Activated T-helper 1 cell treated with anti-CD3 and anti-CD28 coated beads, Interleukin-12 subunit alpha, Interleukin-12 subunit beta, Interleukin-2, Interleukin-4 antibody, amounts not matched to agents 30 ng/mL and 10 ng/mL and 1 ng/mL, durations not matched to agents 14 hours and 24 hours and 36 hours (primary cell): ENCODE measurements at regions not wholly inside any gene's neighbourhood (a gene's known extent, or its start where the extent isn't known, plus 50 kb on each side); places are given as distances from the start of the nearest gene placed in this dataset.
"Not testable (repeated sequence)": the region's sequence is repeated elsewhere in the genome, so short reads cannot be mapped to it uniquely, and the experiment has no call there.

Experiments used
- DNase-seq: peaks from one replicate; pipeline ENCODE4 v3.0.0; 2021; ENCODE audit warnings: low spot score
- H3K27ac Mint-ChIP-seq: one replicate; pipeline ENCODE4 v1.8.0; 2021; ENCODE audit warnings: mild to moderate bottlenecking, mixed read lengths
- H3K27me3 Mint-ChIP-seq: one replicate; pipeline ENCODE4 v1.8.0; 2022; ENCODE audit warnings: mild to moderate bottlenecking, moderate library complexity, mixed read lengths; ENCODE audit not compliant: insufficient read depth
- H3K36me3 Mint-ChIP-seq: one replicate; pipeline ENCODE4 v1.8.0; 2021; ENCODE audit warnings: low read depth, mixed read lengths
- H3K4me1 Mint-ChIP-seq: one replicate; pipeline ENCODE4 v1.8.0; 2021; ENCODE audit warnings: low read depth, mixed read lengths
- H3K4me3 Mint-ChIP-seq: one replicate; pipeline ENCODE4 v1.8.0; 2021; ENCODE audit warnings: mild to moderate bottlenecking, moderate library complexity, mixed read lengths
- H3K9me3 Mint-ChIP-seq: one replicate; pipeline ENCODE4 v1.8.0; 2021; ENCODE audit warnings: mixed read lengths
- intact Hi-C: fragments of 100-400 bp; cut with micrococcal nuclease; formaldehyde crosslinking; loops from one replicate; pipeline ENCODE4 v1.15.1; 2024

GRCh38 chr3:99323940-99324339 lies 314.5 kb upstream of the COL8A1 start:
- H3K9me3 Mint-ChIP-seq = no peaks in the 10 kb centered on the region
- no peaks in the 10 kb centered on the region for H3K36me3 Mint-ChIP-seq
- H3K27me3 Mint-ChIP-seq = no peaks in the 10 kb centered on the region
- intact Hi-C loops = no loop called here
- no peak for DNase-seq
- H3K27ac Mint-ChIP-seq = no peak overlapping the region
- no peaks in the 10 kb centered on the region for H3K4me1 Mint-ChIP-seq
- no peak overlapping the region for H3K4me3 Mint-ChIP-seq

- H3K27ac Mint-ChIP-seq = no peak overlapping the region
- no peaks in the 10 kb centered on the region for H3K36me3 Mint-ChIP-seq
- H3K9me3 Mint-ChIP-seq = no peaks in the 10 kb centered on the region
- intact Hi-C loops = no loop called here
- DNase-seq = no peak
- no peaks in the 10 kb centered on the region for H3K27me3 Mint-ChIP-seq
- no peak overlapping the region for H3K4me3 Mint-ChIP-seq
- H3K4me1 Mint-ChIP-seq = no peaks in the 10 kb centered on the region
These were observed 315.8 kb upstream of the COL8A1 start for GRCh38 chr3:99322551-99322950.

GRCh38 chr3:99321261-99321660 lies 317.1 kb upstream of the COL8A1 start:
- H3K27ac Mint-ChIP-seq = no peak overlapping the region
- intact Hi-C loops = no loop called here
- H3K36me3 Mint-ChIP-seq = no peaks in the 10 kb centered on the region
- no peak for DNase-seq
- H3K9me3 Mint-ChIP-seq = no peaks in the 10 kb centered on the region
- H3K4me1 Mint-ChIP-seq = no peaks in the 10 kb centered on the region
- no peaks in the 10 kb centered on the region for H3K27me3 Mint-ChIP-seq
- H3K4me3 Mint-ChIP-seq = no peak overlapping the region

GRCh38 chr3:99319961-99320360 lies 318.4 kb upstream of the COL8A1 start:
- H3K36me3 Mint-ChIP-seq = no peaks in the 10 kb centered on the region
- no peak overlapping the region for H3K4me3 Mint-ChIP-seq
- intact Hi-C loops = no loop called here
- no peaks in the 10 kb centered on the region for H3K9me3 Mint-ChIP-seq
- no peak overlapping the region for H3K27ac Mint-ChIP-seq
- no peaks in the 10 kb centered on the region for H3K4me1 Mint-ChIP-seq
- no peaks in the 10 kb centered on the region for H3K27me3 Mint-ChIP-seq
- DNase-seq = no peak

GRCh38 chr3:99319450-99319849 lies 318.9 kb upstream of the COL8A1 start:
- H3K27me3 Mint-ChIP-seq = no peaks in the 10 kb centered on the region
- H3K4me1 Mint-ChIP-seq = no peaks in the 10 kb centered on the region
- no peaks in the 10 kb centered on the region for H3K36me3 Mint-ChIP-seq
- H3K27ac Mint-ChIP-seq = no peak overlapping the region
- DNase-seq = no peak
- intact Hi-C loops = no loop called here
- no peaks in the 10 kb centered on the region for H3K9me3 Mint-ChIP-seq
- no peak overlapping the region for H3K4me3 Mint-ChIP-seq

- no peak overlapping the region for H3K27ac Mint-ChIP-seq
- H3K4me3 Mint-ChIP-seq = no peak overlapping the region
- no peak for DNase-seq
- H3K27me3 Mint-ChIP-seq = no peaks in the 10 kb centered on the region
- H3K4me1 Mint-ChIP-seq = no peaks in the 10 kb centered on the region
- H3K9me3 Mint-ChIP-seq = peaks cover under 1% of the 10 kb centered on the region
- H3K36me3 Mint-ChIP-seq = no peaks in the 10 kb centered on the region
- intact Hi-C loops = no loop called here
These were observed 321.2 kb upstream of the COL8A1 start for GRCh38 chr3:99317201-99317600.

- intact Hi-C loops = no loop called here
- Mint-ChIP-seq H3K36me3 (no peaks in the 10 kb centered on the region), H3K4me3 (no peak overlapping the region), H3K4me1 (no peaks in the 10 kb centered on the region), H3K9me3 (peaks cover 4% of the 10 kb centered on the region), H3K27ac (no peak overlapping the region), H3K27me3 (no peaks in the 10 kb centered on the region)
- no peak for DNase-seq
These were observed 322.5 kb upstream of the COL8A1 start for GRCh38 chr3:99315896-99316295.

- Mint-ChIP-seq H3K27me3 (no peaks in the 10 kb centered on the region), H3K27ac (no peak overlapping the region), H3K9me3 (peaks cover 21% of the 10 kb centered on the region), H3K4me3 (no peak overlapping the region), H3K4me1 (no peaks in the 10 kb centered on the region), H3K36me3 (no peaks in the 10 kb centered on the region)
- intact Hi-C loops = no loop called here
- DNase-seq = no peak
These were observed 324.9 kb upstream of the COL8A1 start for GRCh38 chr3:99313485-99313884.

GRCh38 chr3:99298661-99299060 lies 339.7 kb upstream of the COL8A1 start:
- no peaks in the 10 kb centered on the region for H3K4me1 Mint-ChIP-seq
- H3K9me3 Mint-ChIP-seq = no peaks in the 10 kb centered on the region
- intact Hi-C loops = no loop called here
- no peak overlapping the region for H3K27ac Mint-ChIP-seq
- DNase-seq = no peak
- H3K36me3 Mint-ChIP-seq = no peaks in the 10 kb centered on the region
- no peaks in the 10 kb centered on the region for H3K27me3 Mint-ChIP-seq
- H3K4me3 Mint-ChIP-seq = no peak overlapping the region

GRCh38 chr3:99295836-99296235 lies 342.6 kb upstream of the COL8A1 start:
- no peak overlapping the region for H3K27ac Mint-ChIP-seq
- intact Hi-C loops = no loop called here
- no peak overlapping the region for H3K4me3 Mint-ChIP-seq
- H3K27me3 Mint-ChIP-seq = no peaks in the 10 kb centered on the region
- H3K4me1 Mint-ChIP-seq = no peaks in the 10 kb centered on the region
- no peaks in the 10 kb centered on the region for H3K9me3 Mint-ChIP-seq
- no peak for DNase-seq
- no peaks in the 10 kb centered on the region for H3K36me3 Mint-ChIP-seq

- H3K9me3 Mint-ChIP-seq, intact Hi-C loops, DNase-seq, H3K27me3 Mint-ChIP-seq, H3K4me3 Mint-ChIP-seq, H3K36me3 Mint-ChIP-seq, H3K27ac Mint-ChIP-seq, H3K4me1 Mint-ChIP-seq: not testable (repeated sequence)
These were observed 344.3 kb upstream of the COL8A1 start for GRCh38 chr3:99294092-99294491.

- Mint-ChIP-seq H3K4me3 (no peak overlapping the region), H3K27ac (no peak overlapping the region), H3K4me1 (no peaks in the 10 kb centered on the region), H3K27me3 (no peaks in the 10 kb centered on the region), H3K36me3 (no peaks in the 10 kb centered on the region), H3K9me3 (peaks cover 11% of the 10 kb centered on the region)
- no peak for DNase-seq
- intact Hi-C loops = no loop called here
These were observed 350.5 kb upstream of the COL8A1 start for GRCh38 chr3:99287876-99288275.

- Mint-ChIP-seq H3K27ac (no peak overlapping the region), H3K4me1 (no peaks in the 10 kb centered on the region), H3K9me3 (peaks cover 11% of the 10 kb centered on the region), H3K27me3 (no peaks in the 10 kb centered on the region), H3K4me3 (no peak overlapping the region), H3K36me3 (no peaks in the 10 kb centered on the region)
- no peak for DNase-seq
- intact Hi-C loops = no loop called here
These were observed 352.0 kb upstream of the COL8A1 start for GRCh38 chr3:99286266-99286845.

GRCh38 chr3:99269606-99270351 lies 368.3 kb upstream of the DCBLD2 start:
- no peaks in the 10 kb centered on the region for H3K36me3 Mint-ChIP-seq
- intact Hi-C loops = no loop called here
- no peaks in the 10 kb centered on the region for H3K27me3 Mint-ChIP-seq
- DNase-seq = no peak
- no peak overlapping the region for H3K27ac Mint-ChIP-seq
- no peaks in the 10 kb centered on the region for H3K4me1 Mint-ChIP-seq
- no peak overlapping the region for H3K4me3 Mint-ChIP-seq
- no peaks in the 10 kb centered on the region for H3K9me3 Mint-ChIP-seq
